WTC11 (cell line): ENCODE measurements at regions not wholly inside any gene's neighbourhood (a gene's known extent, or its start where the extent isn't known, plus 50 kb on each side); places are given as distances from the start of the nearest gene placed in this dataset.

Source experiments
- ATAC-seq: fragments of 200-7000 bp; cut with Tn5 transposase; 2 replicates; pipeline ENCODE4 v1.10.0; 2021; ENCODE audit warnings: mild to moderate bottlenecking, moderate library complexity
- CTCF ChIA-PET: fragments of 300-600 bp; sonication (Branson Sonifier 250); formaldehyde crosslinking; loops from one replicate; lab custom pipeline; 2021; ENCODE audit warnings: antibody characterized with exemption; lab: Charles Lee
- POLR2A ChIA-PET: fragments of 350-600 bp; sonication (Branson Sonifier 250); formaldehyde crosslinking; loops from one replicate; lab custom pipeline; 2021; ENCODE audit warnings: antibody characterized with exemption; lab: Charles Lee
- DNase-seq: peaks from one replicate; pipeline ENCODE4 v3.0.0; 2021; ENCODE audit warnings: low spot score
- H3K27ac Mint-ChIP-seq: 2 replicates; pipeline ENCODE4 v1.8.0; 2021; ENCODE audit warnings: mixed read lengths
- H3K27me3 Mint-ChIP-seq: 2 replicates; pipeline ENCODE4 v1.8.0; 2021; ENCODE audit warnings: low read depth, mild to moderate bottlenecking, moderate library complexity, mixed read lengths
- H3K36me3 Mint-ChIP-seq: 2 replicates; pipeline ENCODE4 v1.8.0; 2021; ENCODE audit warnings: mixed read lengths
- H3K4me1 Mint-ChIP-seq: 2 replicates; pipeline ENCODE4 v1.8.0; 2022; ENCODE audit warnings: mixed read lengths
- H3K4me3 Mint-ChIP-seq: 2 replicates; pipeline ENCODE4 v1.8.0; 2021; ENCODE audit warnings: mild to moderate bottlenecking, moderate library complexity, mixed read lengths
- H3K9me3 Mint-ChIP-seq: 2 replicates; pipeline ENCODE4 v1.8.0; 2021; ENCODE audit warnings: mixed read lengths
- FOXP1 ChIP-seq: sonication (generic); formaldehyde crosslinking; IDR thresholded peaks from 2 replicates; pipeline ENCODE4 v1.8.0; 2022; ENCODE audit warnings: missing genetic modification reagents, mild to moderate bottlenecking, moderate library complexity, borderline replicate concordance
- GABPB1 ChIP-seq: sonication (generic); formaldehyde crosslinking; IDR thresholded peaks from 2 replicates; pipeline ENCODE4 v1.8.1; 2023; ENCODE audit warnings: mild to moderate bottlenecking, missing genetic modification reagents
- GTF2I ChIP-seq: fragments of 250-450 bp; sonication (Bioruptor Pico); conservative IDR thresholded peaks from 2 replicates; pipeline ENCODE4 v1.4.0; 2021; ENCODE audit warnings: mild to moderate bottlenecking
- NFE2L1 ChIP-seq: sonication (generic); formaldehyde crosslinking; IDR thresholded peaks from 2 replicates; pipeline ENCODE4 v1.8.1; 2023; ENCODE audit warnings: missing genetic modification reagents
- RORB ChIP-seq: fragments of 250-450 bp; sonication (Bioruptor Pico); IDR thresholded peaks from 2 replicates; pipeline ENCODE4 v1.9.0; 2021; ENCODE audit warnings: mild to moderate bottlenecking
- SOX15 ChIP-seq: fragments of 250-450 bp; sonication (Bioruptor Pico); IDR thresholded peaks from 2 replicates; pipeline ENCODE4 v1.9.0; 2021; ENCODE audit warnings: mild to moderate bottlenecking
- TCF7 ChIP-seq: sonication (generic); formaldehyde crosslinking; IDR thresholded peaks from 2 replicates; pipeline ENCODE4 v1.8.0; 2022; ENCODE audit warnings: mild to moderate bottlenecking, low read depth, missing genetic modification reagents, moderate library complexity
- TP53 ChIP-seq: sonication (generic); formaldehyde crosslinking; IDR thresholded peaks from 2 replicates; pipeline ENCODE4 v1.8.1; 2023; ENCODE audit warnings: mild to moderate bottlenecking, missing genetic modification reagents
- TF ChIP-seq, protein P1 (sequence below): fragments of 250-450 bp; sonication (Bioruptor Pico); IDR thresholded peaks from 2 replicates; pipeline ENCODE4 v1.9.0; 2021; ENCODE audit warnings: mild to moderate bottlenecking
- TF ChIP-seq, protein P2 (sequence below): sonication (generic); formaldehyde crosslinking; IDR thresholded peaks from 2 replicates; pipeline ENCODE4 v1.8.1; 2023; ENCODE audit warnings: mild to moderate bottlenecking, missing genetic modification reagents
- TF ChIP-seq, protein P3 (sequence below): fragments of 250-450 bp; sonication (Bioruptor Pico); conservative IDR thresholded peaks from 2 replicates; pipeline ENCODE4 v1.9.0; 2021; ENCODE audit warnings: mild to moderate bottlenecking
- TF ChIP-seq, protein P4 (sequence below): sonication (generic); formaldehyde crosslinking; IDR thresholded peaks from 2 replicates; pipeline ENCODE4 v1.8.0; 2023; ENCODE audit warnings: mild to moderate bottlenecking, missing genetic modification reagents
- TF ChIP-seq, protein P5 (sequence below): fragments of 200-600 bp; IDR thresholded peaks from 2 replicates; pipeline ENCODE4 v1.8.0; 2022; ENCODE audit warnings: antibody characterized with exemption

DNA sequence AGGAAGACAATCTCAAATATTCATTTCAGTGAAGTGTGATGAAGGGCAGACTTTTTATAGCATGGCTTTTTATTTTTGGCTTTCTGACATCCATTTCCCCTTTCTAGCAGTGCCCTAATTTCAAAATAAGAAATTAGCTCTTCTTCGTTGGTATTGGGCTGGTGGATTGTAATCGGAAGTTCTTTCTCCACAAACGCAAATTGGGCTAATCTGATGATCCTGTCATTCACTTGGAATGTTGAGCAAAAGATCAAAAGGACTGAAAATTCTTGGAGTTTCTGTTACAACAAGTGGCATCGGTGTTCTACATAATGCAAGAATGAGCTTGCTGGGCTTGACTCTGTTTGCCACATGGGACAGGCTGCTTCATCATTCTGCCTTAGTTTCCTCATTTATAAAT lies 1182.8 kb downstream of the FLRT2 start:
- no peak overlapping the region for H3K27ac Mint-ChIP-seq
- ATAC-seq: no peak
- POLR2A ChIA-PET: no interaction called here

DNA sequence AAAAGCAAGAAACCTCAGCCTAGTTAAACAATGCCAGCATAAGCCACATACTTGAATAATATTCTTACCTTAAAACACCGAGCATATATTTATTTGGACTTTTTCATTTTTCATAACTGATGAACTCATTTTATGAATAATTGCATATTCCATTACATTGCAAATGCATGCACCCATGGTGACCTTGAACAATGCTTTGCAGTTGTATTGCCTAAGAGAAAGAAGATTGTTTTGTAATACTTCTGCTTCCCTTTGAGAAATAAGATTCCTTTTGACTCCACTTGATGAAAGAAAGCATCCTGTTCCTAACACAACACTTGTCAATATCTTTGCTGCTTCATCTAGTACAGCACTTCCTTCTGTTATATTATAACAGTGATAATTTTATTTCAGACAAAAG lies 1182.2 kb downstream of the FLRT2 start:
- no peak overlapping the region for H3K4me3 Mint-ChIP-seq

More for the DNA sequence above, 1182.8 kb downstream of the FLRT2 start:
- peaks cover 13% of the 10 kb centered on the region for H3K4me1 Mint-ChIP-seq
- TF ChIP-seq SOX15 (CRISPR knock-in tag) (no peak), GTF2I (CRISPR knock-in tag) (no peak), NFE2L1 (CRISPR knock-in tag) (no peak)
- TF ChIP-seq, protein P1, sequence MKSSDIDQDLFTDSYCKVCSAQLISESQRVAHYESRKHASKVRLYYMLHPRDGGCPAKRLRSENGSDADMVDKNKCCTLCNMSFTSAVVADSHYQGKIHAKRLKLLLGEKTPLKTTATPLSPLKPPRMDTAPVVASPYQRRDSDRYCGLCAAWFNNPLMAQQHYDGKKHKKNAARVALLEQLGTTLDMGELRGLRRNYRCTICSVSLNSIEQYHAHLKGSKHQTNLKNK (CRISPR knock-in tag): no peak
- TF ChIP-seq, protein P2, sequence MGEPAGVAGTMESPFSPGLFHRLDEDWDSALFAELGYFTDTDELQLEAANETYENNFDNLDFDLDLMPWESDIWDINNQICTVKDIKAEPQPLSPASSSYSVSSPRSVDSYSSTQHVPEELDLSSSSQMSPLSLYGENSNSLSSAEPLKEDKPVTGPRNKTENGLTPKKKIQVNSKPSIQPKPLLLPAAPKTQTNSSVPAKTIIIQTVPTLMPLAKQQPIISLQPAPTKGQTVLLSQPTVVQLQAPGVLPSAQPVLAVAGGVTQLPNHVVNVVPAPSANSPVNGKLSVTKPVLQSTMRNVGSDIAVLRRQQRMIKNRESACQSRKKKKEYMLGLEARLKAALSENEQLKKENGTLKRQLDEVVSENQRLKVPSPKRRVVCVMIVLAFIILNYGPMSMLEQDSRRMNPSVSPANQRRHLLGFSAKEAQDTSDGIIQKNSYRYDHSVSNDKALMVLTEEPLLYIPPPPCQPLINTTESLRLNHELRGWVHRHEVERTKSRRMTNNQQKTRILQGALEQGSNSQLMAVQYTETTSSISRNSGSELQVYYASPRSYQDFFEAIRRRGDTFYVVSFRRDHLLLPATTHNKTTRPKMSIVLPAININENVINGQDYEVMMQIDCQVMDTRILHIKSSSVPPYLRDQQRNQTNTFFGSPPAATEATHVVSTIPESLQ (CRISPR knock-in tag): no peak
- H3K27me3 Mint-ChIP-seq: no peaks in the 10 kb centered on the region
- no peak overlapping the region for H3K4me3 Mint-ChIP-seq
- H3K9me3 Mint-ChIP-seq: no peaks in the 10 kb centered on the region
- CTCF ChIA-PET: interaction anchor here (1.6 kb wide), 1 partner anchor 337 kb away, joined by 3 read pairs; no protein-coding TSS in a partner anchor
- no peak for DNase-seq
- H3K36me3 Mint-ChIP-seq: no peaks in the 10 kb centered on the region

DNA sequence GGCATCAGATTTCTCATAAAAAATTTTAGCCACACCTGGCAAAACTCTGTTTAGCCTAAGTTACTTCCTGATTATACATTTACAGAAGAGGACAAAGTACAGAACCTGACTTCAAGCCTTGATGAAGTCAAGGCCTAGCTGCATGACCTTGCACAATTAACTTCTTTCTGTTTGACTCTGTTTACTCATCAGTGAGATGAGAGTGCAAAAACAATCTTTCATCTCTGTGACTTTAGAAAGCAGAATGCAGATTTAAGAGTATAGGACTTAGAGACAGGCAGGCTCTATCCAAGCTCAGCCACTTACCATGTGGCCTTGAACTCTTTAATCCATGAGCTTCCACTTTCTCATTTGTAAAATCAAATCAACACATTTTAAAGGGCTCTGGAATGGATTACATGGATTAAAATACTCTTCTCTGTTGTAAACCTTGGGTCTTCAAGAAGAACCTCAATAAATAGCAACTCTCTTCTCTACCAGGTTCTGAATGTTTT lies 1178.9 kb downstream of the FLRT2 start:
- Mint-ChIP-seq H3K27ac (no peak overlapping the region), H3K4me1 (peaks cover 12% of the 10 kb centered on the region), H3K4me3 (no peak overlapping the region), H3K27me3 (no peaks in the 10 kb centered on the region), H3K36me3 (peaks cover 2% of the 10 kb centered on the region), H3K9me3 (peaks cover 15% of the 10 kb centered on the region)
- CTCF ChIA-PET: no interaction called here
- ATAC-seq (no peak), DNase-seq (no peak)
- POLR2A ChIA-PET: no interaction called here
- TF ChIP-seq, protein P3, sequence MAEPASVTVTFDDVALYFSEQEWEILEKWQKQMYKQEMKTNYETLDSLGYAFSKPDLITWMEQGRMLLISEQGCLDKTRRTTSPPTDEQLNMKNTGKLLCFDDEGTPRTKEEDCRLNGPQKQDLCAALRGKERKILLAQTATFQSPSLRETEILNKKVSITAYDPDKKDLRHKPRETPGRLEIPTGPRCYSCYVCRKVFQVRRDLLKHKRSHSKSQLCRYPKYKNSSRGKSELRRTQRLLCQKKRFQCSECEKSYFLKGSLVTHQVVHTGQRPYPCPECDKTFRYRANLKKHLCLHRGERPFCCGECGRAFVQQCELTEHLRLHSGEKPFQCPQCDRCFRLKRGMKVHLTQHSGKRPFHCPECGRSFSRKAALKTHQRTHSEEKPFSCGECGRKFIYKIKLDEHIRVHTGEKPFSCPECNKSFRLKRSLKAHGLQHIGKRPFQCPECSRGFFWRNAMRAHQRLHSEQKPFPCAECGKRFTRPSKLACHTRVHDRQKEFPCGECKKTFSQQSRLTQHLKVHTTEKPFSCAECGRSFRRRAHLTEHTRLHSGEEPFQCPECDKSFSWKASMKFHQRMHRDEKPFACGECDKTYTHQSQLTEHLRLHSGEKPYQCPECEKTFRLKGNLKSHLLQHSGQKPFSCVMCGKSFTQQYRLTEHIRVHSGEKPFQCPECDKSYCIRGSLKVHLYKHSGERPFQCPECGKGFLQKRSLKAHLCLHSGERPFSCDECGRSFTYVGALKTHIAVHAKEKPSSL: no peak
- TF ChIP-seq GABPB1 (peak; percentile 43; the same call in 1 of the 2 replicates), TP53 (CRISPR knock-in tag) (no peak)
- TF ChIP-seq, protein P4, sequence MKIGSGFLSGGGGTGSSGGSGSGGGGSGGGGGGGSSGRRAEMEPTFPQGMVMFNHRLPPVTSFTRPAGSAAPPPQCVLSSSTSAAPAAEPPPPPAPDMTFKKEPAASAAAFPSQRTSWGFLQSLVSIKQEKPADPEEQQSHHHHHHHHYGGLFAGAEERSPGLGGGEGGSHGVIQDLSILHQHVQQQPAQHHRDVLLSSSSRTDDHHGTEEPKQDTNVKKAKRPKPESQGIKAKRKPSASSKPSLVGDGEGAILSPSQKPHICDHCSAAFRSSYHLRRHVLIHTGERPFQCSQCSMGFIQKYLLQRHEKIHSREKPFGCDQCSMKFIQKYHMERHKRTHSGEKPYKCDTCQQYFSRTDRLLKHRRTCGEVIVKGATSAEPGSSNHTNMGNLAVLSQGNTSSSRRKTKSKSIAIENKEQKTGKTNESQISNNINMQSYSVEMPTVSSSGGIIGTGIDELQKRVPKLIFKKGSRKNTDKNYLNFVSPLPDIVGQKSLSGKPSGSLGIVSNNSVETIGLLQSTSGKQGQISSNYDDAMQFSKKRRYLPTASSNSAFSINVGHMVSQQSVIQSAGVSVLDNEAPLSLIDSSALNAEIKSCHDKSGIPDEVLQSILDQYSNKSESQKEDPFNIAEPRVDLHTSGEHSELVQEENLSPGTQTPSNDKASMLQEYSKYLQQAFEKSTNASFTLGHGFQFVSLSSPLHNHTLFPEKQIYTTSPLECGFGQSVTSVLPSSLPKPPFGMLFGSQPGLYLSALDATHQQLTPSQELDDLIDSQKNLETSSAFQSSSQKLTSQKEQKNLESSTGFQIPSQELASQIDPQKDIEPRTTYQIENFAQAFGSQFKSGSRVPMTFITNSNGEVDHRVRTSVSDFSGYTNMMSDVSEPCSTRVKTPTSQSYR (CRISPR knock-in tag): no peak
- TF ChIP-seq, protein P2 (CRISPR knock-in tag): no peak

More for the DNA sequence above, 1182.2 kb downstream of the FLRT2 start:
- Mint-ChIP-seq H3K27ac (no peak overlapping the region), H3K9me3 (no peaks in the 10 kb centered on the region), H3K27me3 (no peaks in the 10 kb centered on the region), H3K4me1 (peaks cover 13% of the 10 kb centered on the region), H3K36me3 (no peaks in the 10 kb centered on the region)
- no peak for ATAC-seq
- POLR2A ChIA-PET: no interaction called here
- CTCF ChIA-PET: interaction anchor here (1.6 kb wide), 1 partner anchor 338 kb away, joined by 3 read pairs; no protein-coding TSS in a partner anchor
- TF ChIP-seq FOXP1 (CRISPR knock-in tag) (no peak), RORB (no peak), TCF7 (CRISPR knock-in tag) (no peak)
- TF ChIP-seq, protein P5, sequence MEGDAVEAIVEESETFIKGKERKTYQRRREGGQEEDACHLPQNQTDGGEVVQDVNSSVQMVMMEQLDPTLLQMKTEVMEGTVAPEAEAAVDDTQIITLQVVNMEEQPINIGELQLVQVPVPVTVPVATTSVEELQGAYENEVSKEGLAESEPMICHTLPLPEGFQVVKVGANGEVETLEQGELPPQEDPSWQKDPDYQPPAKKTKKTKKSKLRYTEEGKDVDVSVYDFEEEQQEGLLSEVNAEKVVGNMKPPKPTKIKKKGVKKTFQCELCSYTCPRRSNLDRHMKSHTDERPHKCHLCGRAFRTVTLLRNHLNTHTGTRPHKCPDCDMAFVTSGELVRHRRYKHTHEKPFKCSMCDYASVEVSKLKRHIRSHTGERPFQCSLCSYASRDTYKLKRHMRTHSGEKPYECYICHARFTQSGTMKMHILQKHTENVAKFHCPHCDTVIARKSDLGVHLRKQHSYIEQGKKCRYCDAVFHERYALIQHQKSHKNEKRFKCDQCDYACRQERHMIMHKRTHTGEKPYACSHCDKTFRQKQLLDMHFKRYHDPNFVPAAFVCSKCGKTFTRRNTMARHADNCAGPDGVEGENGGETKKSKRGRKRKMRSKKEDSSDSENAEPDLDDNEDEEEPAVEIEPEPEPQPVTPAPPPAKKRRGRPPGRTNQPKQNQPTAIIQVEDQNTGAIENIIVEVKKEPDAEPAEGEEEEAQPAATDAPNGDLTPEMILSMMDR: no peak
- no peak for DNase-seq
